Osteoblast (primary cell): ENCODE measurements at regions not wholly inside any gene's neighbourhood (a gene's known extent, or its start where the extent isn't known, plus 50 kb on each side); places are given as distances from the start of the nearest gene placed in this dataset.

Experiments used
- DNase-seq: peaks from one replicate; pipeline ENCODE4 v3.0.0; 2011; ENCODE audit warnings: low spot score, mixed read lengths; ENCODE audit not compliant: insufficient read length; ENCODE audit errors: missing footprints
- H2AFZ ChIP-seq: 2 replicates; pipeline ENCODE4 v1.6.0; 2011; ENCODE audit warnings: mild to moderate bottlenecking, low read length
- H3K27ac ChIP-seq: 2 replicates; pipeline ENCODE4 v1.5.1; 2011; ENCODE audit warnings: mild to moderate bottlenecking, low read depth, low read length, moderate library complexity
- H3K27me3 ChIP-seq: 2 replicates; pipeline ENCODE4 v1.6.0; 2012; ENCODE audit warnings: mild to moderate bottlenecking, control low read depth, inconsistent platforms, low read length, moderate library complexity; ENCODE audit not compliant: insufficient read depth
- H3K36me3 ChIP-seq: 2 replicates; pipeline ENCODE4 v1.5.1; 2011; ENCODE audit warnings: mild to moderate bottlenecking, low read length, control low read depth, moderate library complexity; ENCODE audit not compliant: insufficient read depth
- H3K4me1 ChIP-seq: 2 replicates; pipeline ENCODE4 v1.5.1; 2011; ENCODE audit warnings: mild to moderate bottlenecking, low read length, control low read depth, moderate library complexity; ENCODE audit not compliant: insufficient read depth
- H3K4me2 ChIP-seq: 2 replicates; pipeline ENCODE4 v1.6.0; 2011; ENCODE audit warnings: mild to moderate bottlenecking, low read length; ENCODE audit not compliant: insufficient read depth
- H3K4me3 ChIP-seq: fragments of 200-600 bp; sonication (generic); 3 replicates; pipeline ENCODE4 v1.5.1; 2012; ENCODE audit warnings: mild to moderate bottlenecking, low read length, inconsistent platforms; ENCODE audit not compliant: insufficient read depth
- H3K79me2 ChIP-seq: 2 replicates; pipeline ENCODE4 v1.6.0; 2012; ENCODE audit warnings: mild to moderate bottlenecking, low read length, control low read depth, inconsistent platforms; ENCODE audit not compliant: insufficient read depth
- H3K9me3 ChIP-seq: 2 replicates; pipeline ENCODE4 v1.5.1; 2011; ENCODE audit warnings: low read depth, low read length, control low read depth
- H4K20me1 ChIP-seq: 2 replicates; pipeline ENCODE4 v1.6.0; 2012; ENCODE audit warnings: mild to moderate bottlenecking, low read length, control low read depth; ENCODE audit not compliant: insufficient read depth
- CTCF ChIP-seq: IDR thresholded peaks from 2 replicates; pipeline ENCODE4 v1.5.1; 2011; ENCODE audit warnings: mild to moderate bottlenecking, low read depth, low read length, moderate library complexity; ENCODE audit errors: extremely low read depth

- Histone ChIP-seq H3K4me3 (no peak overlapping the region), H3K27ac (no peak overlapping the region), H2AFZ (no peak overlapping the region), H3K36me3 (no peaks in the 10 kb centered on the region), H3K27me3 (no peaks in the 10 kb centered on the region), H3K4me1 (no peaks in the 10 kb centered on the region), H3K4me2 (no peak overlapping the region), H3K79me2 (no peaks in the 10 kb centered on the region), H4K20me1 (no peaks in the 10 kb centered on the region), H3K9me3 (no peaks in the 10 kb centered on the region)
- DNase-seq = no peak
- no peak for TF ChIP-seq CTCF
Observed at GRCh38 chr6:153574231-153574630, 443.1 kb upstream of the RGS17 start.

GRCh38 chr6:153572371-153572770, 441.3 kb upstream of the RGS17 start:
- Histone ChIP-seq H3K4me2 (no peak overlapping the region), H3K4me1 (no peaks in the 10 kb centered on the region), H4K20me1 (no peaks in the 10 kb centered on the region), H3K27ac (no peak overlapping the region), H3K4me3 (no peak overlapping the region), H3K79me2 (no peaks in the 10 kb centered on the region), H3K36me3 (no peaks in the 10 kb centered on the region), H3K9me3 (no peaks in the 10 kb centered on the region), H2AFZ (no peak overlapping the region), H3K27me3 (no peaks in the 10 kb centered on the region)
- no peak for TF ChIP-seq CTCF
- DNase-seq = no peak

- H3K4me1 ChIP-seq = no peaks in the 10 kb centered on the region
- no peaks in the 10 kb centered on the region for H3K27me3 ChIP-seq
- no peak overlapping the region for H3K4me3 ChIP-seq
- no peak for TF ChIP-seq CTCF
- no peaks in the 10 kb centered on the region for H4K20me1 ChIP-seq
- H2AFZ ChIP-seq = no peak overlapping the region
- H3K27ac ChIP-seq = no peak overlapping the region
- H3K36me3 ChIP-seq = no peaks in the 10 kb centered on the region
- H3K9me3 ChIP-seq = no peaks in the 10 kb centered on the region
- no peak for DNase-seq
- H3K79me2 ChIP-seq = no peaks in the 10 kb centered on the region
- H3K4me2 ChIP-seq = no peak overlapping the region
Observed at GRCh38 chr6:153568628-153569027, 437.5 kb upstream of the RGS17 start.

GRCh38 chr6:153564803-153565202, 433.7 kb upstream of the RGS17 start:
- H3K36me3 ChIP-seq = no peaks in the 10 kb centered on the region
- no peak for DNase-seq
- H3K4me2 ChIP-seq = no peak overlapping the region
- no peaks in the 10 kb centered on the region for H4K20me1 ChIP-seq
- H3K4me1 ChIP-seq = no peaks in the 10 kb centered on the region
- no peaks in the 10 kb centered on the region for H3K27me3 ChIP-seq
- no peaks in the 10 kb centered on the region for H3K79me2 ChIP-seq
- H2AFZ ChIP-seq = no peak overlapping the region
- no peak overlapping the region for H3K4me3 ChIP-seq
- H3K27ac ChIP-seq = no peak overlapping the region
- no peak for TF ChIP-seq CTCF
- H3K9me3 ChIP-seq = no peaks in the 10 kb centered on the region
